ENCODE measurements at regions not wholly inside any gene's neighbourhood (a gene's known extent, or its start where the extent isn't known, plus 50 kb on each side); places are given as distances from the start of the nearest gene placed in this dataset.

GRCh38 chr20:52422574-52423336, 231.2 kb upstream of the ZFP64 start:
- TF ChIP-seq CTCF (IDR thresholded peaks at IDR 0.05; ENCODE audit: low read depth, low read length, missing control alignments), result no peak
- no peak for DNase-seq (ENCODE audit: extremely low read depth, low read depth)
- no peak overlapping the region for H3K4me3 ChIP-seq (replicated peaks; ENCODE audit: low read depth, low read length)

GRCh38 chr20:52420805-52421204, 229.2 kb upstream of the ZFP64 start:
- no peak for TF ChIP-seq CTCF (IDR thresholded peaks at IDR 0.05; ENCODE audit: low read depth, low read length, missing control alignments)
- DNase-seq (ENCODE audit: extremely low read depth, low read depth), result no peak
- no peak overlapping the region for H3K4me3 ChIP-seq (replicated peaks; ENCODE audit: low read depth, low read length)

GRCh38 chr20:52419205-52419604, 227.6 kb upstream of the ZFP64 start:
- no peak overlapping the region for H3K4me3 ChIP-seq (replicated peaks; ENCODE audit: low read depth, low read length)
- TF ChIP-seq CTCF (IDR thresholded peaks at IDR 0.05; ENCODE audit: low read depth, low read length, missing control alignments), result no peak
- no peak for DNase-seq (ENCODE audit: extremely low read depth, low read depth)

- DNase-seq (ENCODE audit: extremely low read depth, low read depth), result no peak
- H3K4me3 ChIP-seq (replicated peaks; ENCODE audit: low read depth, low read length), result no peak overlapping the region
- TF ChIP-seq CTCF (IDR thresholded peaks at IDR 0.05; ENCODE audit: low read depth, low read length, missing control alignments), result no peak
These were observed 225.4 kb upstream of the ZFP64 start for GRCh38 chr20:52416953-52417352.

- no peak for DNase-seq (ENCODE audit: extremely low read depth, low read depth)
- no peak overlapping the region for H3K4me3 ChIP-seq (replicated peaks; ENCODE audit: low read depth, low read length)
- no peak for TF ChIP-seq CTCF (IDR thresholded peaks at IDR 0.05; ENCODE audit: low read depth, low read length, missing control alignments)
These were observed 220.0 kb upstream of the ZFP64 start for GRCh38 chr20:52411611-52412010.

- DNase-seq (ENCODE audit: extremely low read depth, low read depth), result no peak
- H3K4me3 ChIP-seq (replicated peaks; ENCODE audit: low read depth, low read length), result no peak overlapping the region
- TF ChIP-seq CTCF (IDR thresholded peaks at IDR 0.05; ENCODE audit: low read depth, low read length, missing control alignments), result no peak
These were observed 219.2 kb upstream of the ZFP64 start for GRCh38 chr20:52410731-52411234.

Data from HFF-Myc (cell line).